ENCODE measurements at regions not wholly inside any gene's neighbourhood (a gene's known extent, or its start where the extent isn't known, plus 50 kb on each side); places are given as distances from the start of the nearest gene placed in this dataset.

GRCh38 chr2:122747670-122748069, 992.2 kb downstream of the TSN start:
- DNase-seq (ENCODE audit: low read depth) = no peak
- TF ChIP-seq, protein P1, sequence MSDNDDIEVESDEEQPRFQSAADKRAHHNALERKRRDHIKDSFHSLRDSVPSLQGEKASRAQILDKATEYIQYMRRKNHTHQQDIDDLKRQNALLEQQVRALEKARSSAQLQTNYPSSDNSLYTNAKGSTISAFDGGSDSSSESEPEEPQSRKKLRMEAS (IDR thresholded peaks at IDR 0.05; ENCODE audit: low read depth, low read length) = no peak
- TF ChIP-seq MYC (IDR thresholded peaks at IDR 0.05; ENCODE audit: low read depth, low read length) (no peak), POLR2A (IDR thresholded peaks at IDR 0.05; ENCODE audit: extremely low read depth, insufficient read length) (no peak)
- TF ChIP-seq, protein P2, sequence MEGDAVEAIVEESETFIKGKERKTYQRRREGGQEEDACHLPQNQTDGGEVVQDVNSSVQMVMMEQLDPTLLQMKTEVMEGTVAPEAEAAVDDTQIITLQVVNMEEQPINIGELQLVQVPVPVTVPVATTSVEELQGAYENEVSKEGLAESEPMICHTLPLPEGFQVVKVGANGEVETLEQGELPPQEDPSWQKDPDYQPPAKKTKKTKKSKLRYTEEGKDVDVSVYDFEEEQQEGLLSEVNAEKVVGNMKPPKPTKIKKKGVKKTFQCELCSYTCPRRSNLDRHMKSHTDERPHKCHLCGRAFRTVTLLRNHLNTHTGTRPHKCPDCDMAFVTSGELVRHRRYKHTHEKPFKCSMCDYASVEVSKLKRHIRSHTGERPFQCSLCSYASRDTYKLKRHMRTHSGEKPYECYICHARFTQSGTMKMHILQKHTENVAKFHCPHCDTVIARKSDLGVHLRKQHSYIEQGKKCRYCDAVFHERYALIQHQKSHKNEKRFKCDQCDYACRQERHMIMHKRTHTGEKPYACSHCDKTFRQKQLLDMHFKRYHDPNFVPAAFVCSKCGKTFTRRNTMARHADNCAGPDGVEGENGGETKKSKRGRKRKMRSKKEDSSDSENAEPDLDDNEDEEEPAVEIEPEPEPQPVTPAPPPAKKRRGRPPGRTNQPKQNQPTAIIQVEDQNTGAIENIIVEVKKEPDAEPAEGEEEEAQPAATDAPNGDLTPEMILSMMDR (IDR thresholded peaks at IDR 0.05; ENCODE audit: low read depth, low read length) = no peak
- no peak overlapping the region for H3K4me3 ChIP-seq (ENCODE audit: low read depth, low read length)

DNA sequence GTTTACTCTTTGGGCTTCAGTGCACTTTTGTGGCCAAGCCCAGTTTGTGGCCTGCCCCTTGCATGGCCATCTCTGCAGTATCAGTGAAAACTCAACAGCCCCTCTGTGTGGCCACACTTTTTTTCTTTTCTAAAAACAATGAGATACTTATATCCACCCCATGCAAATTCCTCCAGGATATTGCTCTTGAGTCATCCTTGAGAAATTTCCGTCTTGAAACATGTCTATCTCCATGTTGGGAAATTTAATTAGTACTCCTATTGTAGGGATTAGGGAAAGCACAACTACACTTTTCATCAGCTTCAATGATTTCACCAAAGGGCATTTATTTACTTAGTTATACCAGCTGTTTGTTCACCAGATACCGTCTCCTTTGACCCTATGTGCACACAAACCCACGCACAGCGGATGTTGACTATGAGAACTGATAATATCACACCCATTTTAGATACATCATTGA, 993.1 kb downstream of the TSN start:
- no peak for TF ChIP-seq MYC (IDR thresholded peaks at IDR 0.05; ENCODE audit: low read depth, low read length)
- TF ChIP-seq, protein P2 (IDR thresholded peaks at IDR 0.05; ENCODE audit: low read depth, low read length) = no peak
- TF ChIP-seq, protein P1 (IDR thresholded peaks at IDR 0.05; ENCODE audit: low read depth, low read length) = no peak
- no peak for TF ChIP-seq POLR2A (IDR thresholded peaks at IDR 0.05; ENCODE audit: extremely low read depth, insufficient read length)
- H3K4me3 ChIP-seq (ENCODE audit: low read depth, low read length) = no peak overlapping the region
- no peak for DNase-seq (ENCODE audit: low read depth)

- no peak for DNase-seq (ENCODE audit: low read depth)
- no peak overlapping the region for H3K4me3 ChIP-seq (ENCODE audit: low read depth, low read length)
- TF ChIP-seq, protein P1 (IDR thresholded peaks at IDR 0.05; ENCODE audit: low read depth, low read length) = no peak
- TF ChIP-seq, protein P2 (IDR thresholded peaks at IDR 0.05; ENCODE audit: low read depth, low read length) = no peak
- no peak for TF ChIP-seq MYC (IDR thresholded peaks at IDR 0.05; ENCODE audit: low read depth, low read length)
- TF ChIP-seq POLR2A (IDR thresholded peaks at IDR 0.05; ENCODE audit: extremely low read depth, insufficient read length) = no peak
These were observed 994.0 kb downstream of the TSN start for GRCh38 chr2:122749405-122749804.

- no peak for DNase-seq (ENCODE audit: low read depth)
- H3K4me3 ChIP-seq (ENCODE audit: low read depth, low read length) = no peak overlapping the region
- no peak for TF ChIP-seq POLR2A (IDR thresholded peaks at IDR 0.05; ENCODE audit: extremely low read depth, insufficient read length)
- TF ChIP-seq, protein P2 (IDR thresholded peaks at IDR 0.05; ENCODE audit: low read depth, low read length) = no peak
- TF ChIP-seq, protein P1 (IDR thresholded peaks at IDR 0.05; ENCODE audit: low read depth, low read length) = no peak
- TF ChIP-seq MYC (IDR thresholded peaks at IDR 0.05; ENCODE audit: low read depth, low read length) = no peak
These were observed 994.6 kb downstream of the TSN start for GRCh38 chr2:122750095-122750494.

DNA sequence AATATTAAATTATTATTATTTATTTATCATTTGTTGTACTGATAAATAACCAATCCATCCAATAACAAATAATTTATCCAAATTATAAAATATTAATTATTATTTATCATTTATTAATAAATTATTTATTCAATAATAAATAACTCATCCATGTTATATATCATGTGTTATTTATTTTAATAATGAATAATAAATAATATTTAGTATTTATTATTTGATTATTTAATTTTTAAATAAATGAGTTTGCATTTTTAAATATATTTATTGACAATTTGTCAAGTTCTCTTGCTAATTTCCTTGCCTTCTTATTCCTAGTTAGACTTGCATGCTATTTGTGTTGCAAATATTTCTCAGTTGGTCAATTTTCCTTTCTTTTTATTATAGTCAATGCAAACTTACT, 995.4 kb downstream of the TSN start:
- DNase-seq (ENCODE audit: low read depth) = no peak
- no peak overlapping the region for H3K4me3 ChIP-seq (ENCODE audit: low read depth, low read length)
- no peak for TF ChIP-seq MYC (IDR thresholded peaks at IDR 0.05; ENCODE audit: low read depth, low read length)
- TF ChIP-seq, protein P1 (IDR thresholded peaks at IDR 0.05; ENCODE audit: low read depth, low read length) = no peak
- TF ChIP-seq, protein P2 (IDR thresholded peaks at IDR 0.05; ENCODE audit: low read depth, low read length) = no peak
- TF ChIP-seq POLR2A (IDR thresholded peaks at IDR 0.05; ENCODE audit: extremely low read depth, insufficient read length) = no peak
